B cell (primary cell): ENCODE measurements at regions not wholly inside any gene's neighbourhood (a gene's known extent, or its start where the extent isn't known, plus 50 kb on each side); places are given as distances from the start of the nearest gene placed in this dataset.

Experiments used
- EZH2 ChIP-seq: IDR thresholded peaks from 2 replicates; pipeline ENCODE4 v1.6.1; 2012; ENCODE audit warnings: borderline replicate concordance, low read depth, mild to moderate bottlenecking, moderate library complexity, low read length; ENCODE audit not compliant: insufficient read depth, poor library complexity, severe bottlenecking
- TF ChIP-seq, protein P1 (sequence below): fragments of 200-600 bp; IDR thresholded peaks from one replicate; pipeline ENCODE4 v1.8.0; 2022; ENCODE audit warnings: antibody characterized with exemption, mild to moderate bottlenecking

DNA sequence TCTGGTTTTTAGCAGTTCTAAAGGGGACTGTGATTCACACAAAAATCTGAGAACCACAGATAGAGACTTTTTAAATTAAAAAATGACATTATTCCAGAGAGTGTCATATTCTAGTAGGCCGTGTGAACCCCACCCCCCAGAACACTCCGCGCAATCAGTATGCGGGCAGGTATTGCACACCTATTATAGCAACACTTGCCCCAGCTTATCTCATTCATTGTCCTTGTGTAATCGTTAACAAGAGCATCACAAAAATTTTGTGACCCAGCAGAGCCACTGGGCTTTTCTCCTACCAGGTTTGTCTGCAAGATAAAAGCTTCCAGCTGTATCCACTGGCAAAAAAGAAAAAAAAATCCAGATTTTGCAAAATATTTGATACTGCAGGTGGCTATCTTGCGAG, 394.1 kb upstream of the SMIM31 start:
- TF ChIP-seq, protein P1, sequence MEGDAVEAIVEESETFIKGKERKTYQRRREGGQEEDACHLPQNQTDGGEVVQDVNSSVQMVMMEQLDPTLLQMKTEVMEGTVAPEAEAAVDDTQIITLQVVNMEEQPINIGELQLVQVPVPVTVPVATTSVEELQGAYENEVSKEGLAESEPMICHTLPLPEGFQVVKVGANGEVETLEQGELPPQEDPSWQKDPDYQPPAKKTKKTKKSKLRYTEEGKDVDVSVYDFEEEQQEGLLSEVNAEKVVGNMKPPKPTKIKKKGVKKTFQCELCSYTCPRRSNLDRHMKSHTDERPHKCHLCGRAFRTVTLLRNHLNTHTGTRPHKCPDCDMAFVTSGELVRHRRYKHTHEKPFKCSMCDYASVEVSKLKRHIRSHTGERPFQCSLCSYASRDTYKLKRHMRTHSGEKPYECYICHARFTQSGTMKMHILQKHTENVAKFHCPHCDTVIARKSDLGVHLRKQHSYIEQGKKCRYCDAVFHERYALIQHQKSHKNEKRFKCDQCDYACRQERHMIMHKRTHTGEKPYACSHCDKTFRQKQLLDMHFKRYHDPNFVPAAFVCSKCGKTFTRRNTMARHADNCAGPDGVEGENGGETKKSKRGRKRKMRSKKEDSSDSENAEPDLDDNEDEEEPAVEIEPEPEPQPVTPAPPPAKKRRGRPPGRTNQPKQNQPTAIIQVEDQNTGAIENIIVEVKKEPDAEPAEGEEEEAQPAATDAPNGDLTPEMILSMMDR: no peak
- TF ChIP-seq EZH2: no peak
